WTC11 (cell line): ENCODE measurements at regions not wholly inside any gene's neighbourhood (a gene's known extent, or its start where the extent isn't known, plus 50 kb on each side); places are given as distances from the start of the nearest gene placed in this dataset.

Source experiments
- ATAC-seq: fragments of 200-7000 bp; cut with Tn5 transposase; 2 replicates; pipeline ENCODE4 v1.10.0; 2021; ENCODE audit warnings: mild to moderate bottlenecking, moderate library complexity
- CTCF ChIA-PET: fragments of 300-600 bp; sonication (Branson Sonifier 250); formaldehyde crosslinking; loops from one replicate; lab custom pipeline; 2021; ENCODE audit warnings: antibody characterized with exemption; lab: Charles Lee
- POLR2A ChIA-PET: fragments of 350-600 bp; sonication (Branson Sonifier 250); formaldehyde crosslinking; loops from one replicate; lab custom pipeline; 2021; ENCODE audit warnings: antibody characterized with exemption; lab: Charles Lee
- DNase-seq: peaks from one replicate; pipeline ENCODE4 v3.0.0; 2021; ENCODE audit warnings: low spot score
- H3K27ac Mint-ChIP-seq: 2 replicates; pipeline ENCODE4 v1.8.0; 2021; ENCODE audit warnings: mixed read lengths
- H3K27me3 Mint-ChIP-seq: 2 replicates; pipeline ENCODE4 v1.8.0; 2021; ENCODE audit warnings: low read depth, mild to moderate bottlenecking, moderate library complexity, mixed read lengths
- H3K36me3 Mint-ChIP-seq: 2 replicates; pipeline ENCODE4 v1.8.0; 2021; ENCODE audit warnings: mixed read lengths
- H3K4me1 Mint-ChIP-seq: 2 replicates; pipeline ENCODE4 v1.8.0; 2022; ENCODE audit warnings: mixed read lengths
- H3K4me3 Mint-ChIP-seq: 2 replicates; pipeline ENCODE4 v1.8.0; 2021; ENCODE audit warnings: mild to moderate bottlenecking, moderate library complexity, mixed read lengths
- H3K9me3 Mint-ChIP-seq: 2 replicates; pipeline ENCODE4 v1.8.0; 2021; ENCODE audit warnings: mixed read lengths
- ATF1 ChIP-seq: sonication (generic); formaldehyde crosslinking; IDR thresholded peaks from 2 replicates; pipeline ENCODE4 v1.8.1; 2023; ENCODE audit warnings: mild to moderate bottlenecking, moderate library complexity, missing genetic modification reagents
- GRHL2 ChIP-seq: fragments of 250-450 bp; sonication (Bioruptor Pico); IDR thresholded peaks from 2 replicates; pipeline ENCODE4 v1.8.0; 2022; ENCODE audit warnings: mild to moderate bottlenecking, moderate library complexity; ENCODE audit not compliant: insufficient replicate concordance, severe bottlenecking
- HMGA2 ChIP-seq: fragments of 250-450 bp; sonication (Bioruptor Pico); IDR thresholded peaks from 2 replicates; pipeline ENCODE4 v1.4.0; 2021; ENCODE audit warnings: mild to moderate bottlenecking, moderate library complexity
- MXD4 ChIP-seq: fragments of 250-450 bp; sonication (Bioruptor Pico); IDR thresholded peaks from 2 replicates; pipeline ENCODE4 v1.8.0; 2021; ENCODE audit warnings: mild to moderate bottlenecking, moderate library complexity, borderline replicate concordance
- MYBL2 ChIP-seq: sonication (generic); formaldehyde crosslinking; IDR thresholded peaks from 2 replicates; pipeline ENCODE4 v1.8.1; 2023; ENCODE audit warnings: mild to moderate bottlenecking, moderate library complexity, missing genetic modification reagents
- NFATC4 ChIP-seq: fragments of 250-450 bp; sonication (Bioruptor Pico); IDR thresholded peaks from 2 replicates; pipeline ENCODE4 v1.9.0; 2021; ENCODE audit warnings: mild to moderate bottlenecking
- NFE2L1 ChIP-seq: sonication (generic); formaldehyde crosslinking; IDR thresholded peaks from 2 replicates; pipeline ENCODE4 v1.8.1; 2023; ENCODE audit warnings: missing genetic modification reagents
- NFYB ChIP-seq: sonication (generic); formaldehyde crosslinking; conservative IDR thresholded peaks from 2 replicates; pipeline ENCODE4 v1.8.0; 2022; ENCODE audit warnings: low read depth, missing genetic modification reagents
- OVOL2 ChIP-seq: fragments of 250-450 bp; sonication (Bioruptor Pico); IDR thresholded peaks from 2 replicates; pipeline ENCODE4 v1.9.0; 2021; ENCODE audit warnings: mild to moderate bottlenecking, borderline replicate concordance
- TP53 ChIP-seq: sonication (generic); formaldehyde crosslinking; IDR thresholded peaks from 2 replicates; pipeline ENCODE4 v1.8.1; 2023; ENCODE audit warnings: mild to moderate bottlenecking, missing genetic modification reagents
- ZNF219 ChIP-seq: sonication (generic); formaldehyde crosslinking; IDR thresholded peaks from 2 replicates; pipeline ENCODE4 v1.8.0; 2023; ENCODE audit warnings: missing genetic modification reagents, mild to moderate bottlenecking, borderline replicate concordance
- ZNF232 ChIP-seq: sonication (generic); formaldehyde crosslinking; IDR thresholded peaks from 2 replicates; pipeline ENCODE4 v1.8.0; 2022; ENCODE audit warnings: mild to moderate bottlenecking, missing genetic modification reagents
- ZNF263 ChIP-seq: sonication (generic); formaldehyde crosslinking; IDR thresholded peaks from 2 replicates; pipeline ENCODE4 v1.8.1; 2022; ENCODE audit warnings: low read depth, mild to moderate bottlenecking, moderate library complexity, missing genetic modification reagents
- ZNF317 ChIP-seq: sonication (generic); formaldehyde crosslinking; IDR thresholded peaks from 2 replicates; pipeline ENCODE4 v1.8.1; 2023; ENCODE audit warnings: low read depth, mild to moderate bottlenecking, moderate library complexity, missing genetic modification reagents, borderline replicate concordance
- ZNF396 ChIP-seq: fragments of 250-450 bp; sonication (Bioruptor Pico); IDR thresholded peaks from 2 replicates; pipeline ENCODE4 v1.8.0; 2021; ENCODE audit warnings: mild to moderate bottlenecking, moderate library complexity, borderline replicate concordance
- TF ChIP-seq, protein P1 (sequence below): sonication (generic); formaldehyde crosslinking; IDR thresholded peaks from 2 replicates; pipeline ENCODE4 v1.8.1; 2022; ENCODE audit warnings: mild to moderate bottlenecking, missing genetic modification reagents, moderate library complexity, borderline replicate concordance
- TF ChIP-seq, protein P2 (sequence below): sonication (generic); formaldehyde crosslinking; IDR thresholded peaks from 2 replicates; pipeline ENCODE4 v1.8.1; 2023; ENCODE audit warnings: mild to moderate bottlenecking, moderate library complexity, missing genetic modification reagents
- TF ChIP-seq, protein P3 (sequence below): sonication (generic); formaldehyde crosslinking; IDR thresholded peaks from 2 replicates; pipeline ENCODE4 v1.8.1; 2023; ENCODE audit warnings: mild to moderate bottlenecking, missing genetic modification reagents
- TF ChIP-seq, protein P4 (sequence below): fragments of 250-450 bp; sonication (Bioruptor Pico); conservative IDR thresholded peaks from 2 replicates; pipeline ENCODE4 v1.9.0; 2021; ENCODE audit warnings: mild to moderate bottlenecking
- TF ChIP-seq, protein P5 (sequence below): fragments of 250-450 bp; sonication (Bioruptor Pico); IDR thresholded peaks from 2 replicates; pipeline ENCODE4 v2.1.2; 2022; ENCODE audit warnings: mild to moderate bottlenecking, moderate library complexity
- TF ChIP-seq, protein P6 (sequence below): sonication (generic); formaldehyde crosslinking; IDR thresholded peaks from 2 replicates; pipeline ENCODE4 v1.8.0; 2023; ENCODE audit warnings: missing genetic modification reagents
- TF ChIP-seq, protein P7 (sequence below): sonication (generic); formaldehyde crosslinking; conservative IDR thresholded peaks from 2 replicates; pipeline ENCODE4 v1.8.1; 2022; ENCODE audit warnings: mild to moderate bottlenecking, missing genetic modification reagents
- TF ChIP-seq, protein P8 (sequence below): fragments of 250-450 bp; sonication (Bioruptor Pico); IDR thresholded peaks from 2 replicates; pipeline ENCODE4 v1.8.0; 2021; ENCODE audit warnings: mild to moderate bottlenecking
- TF ChIP-seq, protein P9 (sequence below): sonication (generic); formaldehyde crosslinking; IDR thresholded peaks from 2 replicates; pipeline ENCODE4 v1.8.1; 2022; ENCODE audit warnings: mild to moderate bottlenecking, moderate library complexity, missing genetic modification reagents

DNA sequence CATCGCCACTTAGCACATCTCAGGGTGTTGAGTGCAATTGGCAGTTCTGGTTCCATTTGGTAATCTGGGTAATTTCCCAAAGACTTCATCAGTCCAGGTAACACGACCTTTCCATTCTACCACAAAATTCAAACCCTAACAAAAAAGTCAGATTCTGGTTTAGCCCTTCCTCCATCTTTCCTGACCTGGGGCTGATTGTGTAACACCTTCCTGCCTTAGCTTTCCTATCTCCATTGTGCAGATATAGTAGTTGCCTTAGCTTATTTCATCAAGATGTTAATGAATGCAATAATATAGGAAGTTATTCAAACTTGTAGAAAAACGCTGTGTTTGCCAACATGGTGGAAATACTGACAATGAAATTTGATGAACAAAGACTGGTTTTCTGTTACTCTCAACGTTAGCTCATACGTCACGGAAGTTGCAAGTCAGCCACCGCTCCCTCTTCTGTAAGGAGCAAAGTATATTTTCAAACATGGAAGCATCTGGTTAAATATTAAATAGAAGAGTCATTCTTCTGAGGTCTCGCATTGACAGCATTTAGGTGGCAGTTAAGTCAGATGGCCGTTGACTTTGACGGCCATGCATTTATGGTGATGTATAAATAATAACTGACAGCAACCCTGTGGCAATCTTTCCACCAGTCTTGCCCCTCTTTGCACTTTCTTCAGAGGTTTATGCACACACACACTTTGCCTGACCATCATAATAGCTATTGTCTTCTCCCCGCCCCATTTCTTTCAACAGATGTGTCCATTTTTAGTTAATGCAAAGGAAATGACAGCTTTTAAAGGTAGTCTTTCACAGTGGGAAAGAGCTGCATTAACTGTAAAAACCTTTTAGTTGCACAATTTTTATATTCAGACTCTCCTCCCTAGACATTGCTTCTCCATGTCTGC lies 205.1 kb upstream of the BMPER start (continued):
- TF ChIP-seq OVOL2 (CRISPR knock-in tag), result no peak
- TF ChIP-seq ZNF317, result no peak
- TF ChIP-seq ZNF219, result no peak
- TF ChIP-seq MYBL2 (CRISPR knock-in tag), result no peak
- TF ChIP-seq, protein P1, sequence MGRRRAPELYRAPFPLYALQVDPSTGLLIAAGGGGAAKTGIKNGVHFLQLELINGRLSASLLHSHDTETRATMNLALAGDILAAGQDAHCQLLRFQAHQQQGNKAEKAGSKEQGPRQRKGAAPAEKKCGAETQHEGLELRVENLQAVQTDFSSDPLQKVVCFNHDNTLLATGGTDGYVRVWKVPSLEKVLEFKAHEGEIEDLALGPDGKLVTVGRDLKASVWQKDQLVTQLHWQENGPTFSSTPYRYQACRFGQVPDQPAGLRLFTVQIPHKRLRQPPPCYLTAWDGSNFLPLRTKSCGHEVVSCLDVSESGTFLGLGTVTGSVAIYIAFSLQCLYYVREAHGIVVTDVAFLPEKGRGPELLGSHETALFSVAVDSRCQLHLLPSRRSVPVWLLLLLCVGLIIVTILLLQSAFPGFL, result no peak
- TF ChIP-seq, protein P2, sequence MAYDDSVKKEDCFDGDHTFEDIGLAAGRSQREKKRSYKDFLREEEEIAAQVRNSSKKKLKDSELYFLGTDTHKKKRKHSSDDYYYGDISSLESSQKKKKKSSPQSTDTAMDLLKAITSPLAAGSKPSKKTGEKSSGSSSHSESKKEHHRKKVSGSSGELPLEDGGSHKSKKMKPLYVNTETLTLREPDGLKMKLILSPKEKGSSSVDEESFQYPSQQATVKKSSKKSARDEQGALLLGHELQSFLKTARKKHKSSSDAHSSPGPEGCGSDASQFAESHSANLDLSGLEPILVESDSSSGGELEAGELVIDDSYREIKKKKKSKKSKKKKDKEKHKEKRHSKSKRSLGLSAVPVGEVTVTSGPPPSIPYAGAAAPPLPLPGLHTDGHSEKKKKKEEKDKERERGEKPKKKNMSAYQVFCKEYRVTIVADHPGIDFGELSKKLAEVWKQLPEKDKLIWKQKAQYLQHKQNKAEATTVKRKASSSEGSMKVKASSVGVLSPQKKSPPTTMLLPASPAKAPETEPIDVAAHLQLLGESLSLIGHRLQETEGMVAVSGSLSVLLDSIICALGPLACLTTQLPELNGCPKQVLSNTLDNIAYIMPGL, result no peak
- TF ChIP-seq, protein P3, sequence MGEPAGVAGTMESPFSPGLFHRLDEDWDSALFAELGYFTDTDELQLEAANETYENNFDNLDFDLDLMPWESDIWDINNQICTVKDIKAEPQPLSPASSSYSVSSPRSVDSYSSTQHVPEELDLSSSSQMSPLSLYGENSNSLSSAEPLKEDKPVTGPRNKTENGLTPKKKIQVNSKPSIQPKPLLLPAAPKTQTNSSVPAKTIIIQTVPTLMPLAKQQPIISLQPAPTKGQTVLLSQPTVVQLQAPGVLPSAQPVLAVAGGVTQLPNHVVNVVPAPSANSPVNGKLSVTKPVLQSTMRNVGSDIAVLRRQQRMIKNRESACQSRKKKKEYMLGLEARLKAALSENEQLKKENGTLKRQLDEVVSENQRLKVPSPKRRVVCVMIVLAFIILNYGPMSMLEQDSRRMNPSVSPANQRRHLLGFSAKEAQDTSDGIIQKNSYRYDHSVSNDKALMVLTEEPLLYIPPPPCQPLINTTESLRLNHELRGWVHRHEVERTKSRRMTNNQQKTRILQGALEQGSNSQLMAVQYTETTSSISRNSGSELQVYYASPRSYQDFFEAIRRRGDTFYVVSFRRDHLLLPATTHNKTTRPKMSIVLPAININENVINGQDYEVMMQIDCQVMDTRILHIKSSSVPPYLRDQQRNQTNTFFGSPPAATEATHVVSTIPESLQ (CRISPR knock-in tag), result no peak
- TF ChIP-seq NFYB, result no peak

DNA sequence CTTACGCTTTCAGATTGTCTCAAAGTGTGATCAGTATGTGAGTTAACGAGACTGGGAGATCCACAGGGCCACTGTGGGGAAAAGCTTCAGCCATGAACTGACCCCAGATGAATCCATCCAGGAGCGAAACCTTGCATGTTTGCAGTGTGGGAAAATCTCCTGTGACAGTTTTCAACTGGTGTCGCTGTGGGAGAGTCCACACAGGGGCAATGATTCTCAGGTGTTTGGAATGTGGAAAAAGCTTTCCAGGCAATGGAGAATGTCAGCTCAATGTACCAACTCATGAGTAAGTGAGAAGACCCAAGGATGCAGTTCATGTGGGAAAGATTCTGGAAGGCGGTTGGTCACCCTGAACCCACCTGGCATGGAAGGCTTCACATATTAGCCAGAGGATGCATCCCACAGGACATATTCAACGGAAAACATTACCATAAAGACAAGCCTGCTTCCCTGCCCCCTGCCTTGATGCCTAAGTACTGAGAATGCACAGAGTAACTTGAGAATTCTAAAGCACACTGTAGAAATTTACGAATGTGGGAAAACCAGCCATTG lies 204.1 kb upstream of the BMPER start:
- no peak for DNase-seq
- Mint-ChIP-seq H3K27ac (no peak overlapping the region), H3K27me3 (peaks cover 46% of the 10 kb centered on the region), H3K4me1 (peaks cover 35% of the 10 kb centered on the region), H3K36me3 (peaks cover 35% of the 10 kb centered on the region), H3K4me3 (no peak overlapping the region), H3K9me3 (peaks cover 31% of the 10 kb centered on the region)
- no peak for ATAC-seq
- ChIA-PET CTCF (no interaction called here), POLR2A (no interaction called here)
- TF ChIP-seq TP53 (CRISPR knock-in tag), result no peak
- TF ChIP-seq, protein P4, sequence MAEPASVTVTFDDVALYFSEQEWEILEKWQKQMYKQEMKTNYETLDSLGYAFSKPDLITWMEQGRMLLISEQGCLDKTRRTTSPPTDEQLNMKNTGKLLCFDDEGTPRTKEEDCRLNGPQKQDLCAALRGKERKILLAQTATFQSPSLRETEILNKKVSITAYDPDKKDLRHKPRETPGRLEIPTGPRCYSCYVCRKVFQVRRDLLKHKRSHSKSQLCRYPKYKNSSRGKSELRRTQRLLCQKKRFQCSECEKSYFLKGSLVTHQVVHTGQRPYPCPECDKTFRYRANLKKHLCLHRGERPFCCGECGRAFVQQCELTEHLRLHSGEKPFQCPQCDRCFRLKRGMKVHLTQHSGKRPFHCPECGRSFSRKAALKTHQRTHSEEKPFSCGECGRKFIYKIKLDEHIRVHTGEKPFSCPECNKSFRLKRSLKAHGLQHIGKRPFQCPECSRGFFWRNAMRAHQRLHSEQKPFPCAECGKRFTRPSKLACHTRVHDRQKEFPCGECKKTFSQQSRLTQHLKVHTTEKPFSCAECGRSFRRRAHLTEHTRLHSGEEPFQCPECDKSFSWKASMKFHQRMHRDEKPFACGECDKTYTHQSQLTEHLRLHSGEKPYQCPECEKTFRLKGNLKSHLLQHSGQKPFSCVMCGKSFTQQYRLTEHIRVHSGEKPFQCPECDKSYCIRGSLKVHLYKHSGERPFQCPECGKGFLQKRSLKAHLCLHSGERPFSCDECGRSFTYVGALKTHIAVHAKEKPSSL, result no peak
- no peak for TF ChIP-seq OVOL2 (CRISPR knock-in tag)
- TF ChIP-seq NFATC4 (CRISPR knock-in tag), result no peak
- TF ChIP-seq, protein P5, sequence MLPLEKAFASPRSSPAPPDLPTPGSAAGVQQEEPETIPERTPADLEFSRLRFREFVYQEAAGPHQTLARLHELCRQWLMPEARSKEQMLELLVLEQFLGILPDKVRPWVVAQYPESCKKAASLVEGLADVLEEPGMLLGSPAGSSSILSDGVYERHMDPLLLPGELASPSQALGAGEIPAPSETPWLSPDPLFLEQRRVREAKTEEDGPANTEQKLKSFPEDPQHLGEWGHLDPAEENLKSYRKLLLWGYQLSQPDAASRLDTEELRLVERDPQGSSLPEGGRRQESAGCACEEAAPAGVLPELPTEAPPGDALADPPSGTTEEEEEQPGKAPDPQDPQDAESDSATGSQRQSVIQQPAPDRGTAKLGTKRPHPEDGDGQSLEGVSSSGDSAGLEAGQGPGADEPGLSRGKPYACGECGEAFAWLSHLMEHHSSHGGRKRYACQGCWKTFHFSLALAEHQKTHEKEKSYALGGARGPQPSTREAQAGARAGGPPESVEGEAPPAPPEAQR (CRISPR knock-in tag), result no peak
- TF ChIP-seq, protein P6, sequence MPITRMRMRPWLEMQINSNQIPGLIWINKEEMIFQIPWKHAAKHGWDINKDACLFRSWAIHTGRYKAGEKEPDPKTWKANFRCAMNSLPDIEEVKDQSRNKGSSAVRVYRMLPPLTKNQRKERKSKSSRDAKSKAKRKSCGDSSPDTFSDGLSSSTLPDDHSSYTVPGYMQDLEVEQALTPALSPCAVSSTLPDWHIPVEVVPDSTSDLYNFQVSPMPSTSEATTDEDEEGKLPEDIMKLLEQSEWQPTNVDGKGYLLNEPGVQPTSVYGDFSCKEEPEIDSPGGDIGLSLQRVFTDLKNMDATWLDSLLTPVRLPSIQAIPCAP (CRISPR knock-in tag), result no peak
- TF ChIP-seq ZNF219, result no peak
- no peak for TF ChIP-seq ZNF396 (CRISPR knock-in tag)
- TF ChIP-seq GRHL2 (CRISPR knock-in tag), result no peak
- TF ChIP-seq NFE2L1, result no peak
- TF ChIP-seq, protein P7, sequence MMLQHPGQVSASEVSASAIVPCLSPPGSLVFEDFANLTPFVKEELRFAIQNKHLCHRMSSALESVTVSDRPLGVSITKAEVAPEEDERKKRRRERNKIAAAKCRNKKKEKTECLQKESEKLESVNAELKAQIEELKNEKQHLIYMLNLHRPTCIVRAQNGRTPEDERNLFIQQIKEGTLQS, result no peak
- TF ChIP-seq HMGA2 (CRISPR knock-in tag), result no peak
- TF ChIP-seq MXD4 (CRISPR knock-in tag), result no peak
- no peak for TF ChIP-seq ATF1 (CRISPR knock-in tag)
- no peak for TF ChIP-seq ZNF232 (CRISPR knock-in tag)
- TF ChIP-seq, protein P8, sequence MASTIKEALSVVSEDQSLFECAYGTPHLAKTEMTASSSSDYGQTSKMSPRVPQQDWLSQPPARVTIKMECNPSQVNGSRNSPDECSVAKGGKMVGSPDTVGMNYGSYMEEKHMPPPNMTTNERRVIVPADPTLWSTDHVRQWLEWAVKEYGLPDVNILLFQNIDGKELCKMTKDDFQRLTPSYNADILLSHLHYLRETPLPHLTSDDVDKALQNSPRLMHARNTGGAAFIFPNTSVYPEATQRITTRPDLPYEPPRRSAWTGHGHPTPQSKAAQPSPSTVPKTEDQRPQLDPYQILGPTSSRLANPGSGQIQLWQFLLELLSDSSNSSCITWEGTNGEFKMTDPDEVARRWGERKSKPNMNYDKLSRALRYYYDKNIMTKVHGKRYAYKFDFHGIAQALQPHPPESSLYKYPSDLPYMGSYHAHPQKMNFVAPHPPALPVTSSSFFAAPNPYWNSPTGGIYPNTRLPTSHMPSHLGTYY (CRISPR knock-in tag), result no peak
- TF ChIP-seq, protein P9, sequence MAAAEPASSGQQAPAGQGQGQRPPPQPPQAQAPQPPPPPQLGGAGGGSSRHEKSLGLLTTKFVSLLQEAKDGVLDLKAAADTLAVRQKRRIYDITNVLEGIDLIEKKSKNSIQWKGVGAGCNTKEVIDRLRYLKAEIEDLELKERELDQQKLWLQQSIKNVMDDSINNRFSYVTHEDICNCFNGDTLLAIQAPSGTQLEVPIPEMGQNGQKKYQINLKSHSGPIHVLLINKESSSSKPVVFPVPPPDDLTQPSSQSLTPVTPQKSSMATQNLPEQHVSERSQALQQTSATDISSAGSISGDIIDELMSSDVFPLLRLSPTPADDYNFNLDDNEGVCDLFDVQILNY (CRISPR knock-in tag), result no peak
- TF ChIP-seq ZNF263, result no peak
